ENCODE measurements at regions not wholly inside any gene's neighbourhood (a gene's known extent, or its start where the extent isn't known, plus 50 kb on each side); places are given as distances from the start of the nearest gene placed in this dataset.

DNA sequence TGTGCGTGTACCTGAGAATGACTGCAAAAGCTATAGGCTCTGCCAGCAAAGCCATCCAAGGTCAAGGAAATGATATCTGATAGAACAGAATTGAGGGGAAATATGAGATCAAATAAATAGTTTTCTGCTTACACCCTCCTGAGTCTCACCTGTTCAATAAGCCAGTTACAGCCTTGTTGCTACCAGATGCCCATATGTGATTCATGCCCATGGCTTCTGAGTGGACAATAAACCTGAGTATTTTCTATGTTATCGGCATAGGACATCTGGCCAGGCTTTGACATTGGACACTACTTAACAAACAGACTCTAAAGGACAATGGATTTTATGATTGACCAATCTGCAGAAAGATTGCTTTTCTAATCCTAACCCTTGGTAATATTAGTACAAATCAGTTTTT lies 297.9 kb downstream of the LRATD1 start (continued):
- TF ChIP-seq, protein P1, sequence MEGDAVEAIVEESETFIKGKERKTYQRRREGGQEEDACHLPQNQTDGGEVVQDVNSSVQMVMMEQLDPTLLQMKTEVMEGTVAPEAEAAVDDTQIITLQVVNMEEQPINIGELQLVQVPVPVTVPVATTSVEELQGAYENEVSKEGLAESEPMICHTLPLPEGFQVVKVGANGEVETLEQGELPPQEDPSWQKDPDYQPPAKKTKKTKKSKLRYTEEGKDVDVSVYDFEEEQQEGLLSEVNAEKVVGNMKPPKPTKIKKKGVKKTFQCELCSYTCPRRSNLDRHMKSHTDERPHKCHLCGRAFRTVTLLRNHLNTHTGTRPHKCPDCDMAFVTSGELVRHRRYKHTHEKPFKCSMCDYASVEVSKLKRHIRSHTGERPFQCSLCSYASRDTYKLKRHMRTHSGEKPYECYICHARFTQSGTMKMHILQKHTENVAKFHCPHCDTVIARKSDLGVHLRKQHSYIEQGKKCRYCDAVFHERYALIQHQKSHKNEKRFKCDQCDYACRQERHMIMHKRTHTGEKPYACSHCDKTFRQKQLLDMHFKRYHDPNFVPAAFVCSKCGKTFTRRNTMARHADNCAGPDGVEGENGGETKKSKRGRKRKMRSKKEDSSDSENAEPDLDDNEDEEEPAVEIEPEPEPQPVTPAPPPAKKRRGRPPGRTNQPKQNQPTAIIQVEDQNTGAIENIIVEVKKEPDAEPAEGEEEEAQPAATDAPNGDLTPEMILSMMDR (conservative IDR thresholded peaks at IDR 0.05; ENCODE audit: low read depth in 2 of 2), result no peak
- no peak for TF ChIP-seq POLR2AphosphoS5 (IDR thresholded peaks at IDR 0.05; ENCODE audit: low read depth)

DNA sequence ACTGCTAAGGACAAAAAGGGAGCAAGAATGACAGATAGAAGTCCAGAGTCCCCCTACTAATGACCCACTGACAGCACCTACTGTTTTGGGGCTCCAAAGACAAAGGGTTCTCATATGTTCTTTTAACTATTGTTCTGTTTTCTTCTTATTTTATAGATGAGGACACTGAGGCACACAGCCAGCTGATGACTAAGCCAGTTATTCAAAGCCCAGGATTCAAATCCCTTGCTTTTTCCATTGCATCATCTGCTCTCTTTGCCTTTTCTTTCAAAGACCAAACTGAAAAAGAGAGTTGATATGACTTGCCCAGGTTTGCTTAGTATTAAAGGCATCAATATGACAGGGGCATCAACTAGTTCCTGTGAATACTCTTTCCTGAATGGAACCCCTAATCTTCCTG lies 299.8 kb downstream of the LRATD1 start:
- TF ChIP-seq EZH2phosphoT487 (IDR thresholded peaks at IDR 0.05; ENCODE audit: unreplicated experiment) (no peak), STAT1 (IDR thresholded peaks at IDR 0.05; ENCODE audit: unreplicated experiment) (no peak), JUNB (IDR thresholded peaks at IDR 0.05; ENCODE audit: unreplicated experiment) (no peak), EZH2 (IDR thresholded peaks at IDR 0.05; ENCODE audit: low read depth, unreplicated experiment) (no peak), POLR2AphosphoS5 (IDR thresholded peaks at IDR 0.05; ENCODE audit: low read depth) (no peak)
- TF ChIP-seq, protein P1 (conservative IDR thresholded peaks at IDR 0.05; ENCODE audit: low read depth in 2 of 2), result no peak
- TF ChIP-seq, protein P2, sequence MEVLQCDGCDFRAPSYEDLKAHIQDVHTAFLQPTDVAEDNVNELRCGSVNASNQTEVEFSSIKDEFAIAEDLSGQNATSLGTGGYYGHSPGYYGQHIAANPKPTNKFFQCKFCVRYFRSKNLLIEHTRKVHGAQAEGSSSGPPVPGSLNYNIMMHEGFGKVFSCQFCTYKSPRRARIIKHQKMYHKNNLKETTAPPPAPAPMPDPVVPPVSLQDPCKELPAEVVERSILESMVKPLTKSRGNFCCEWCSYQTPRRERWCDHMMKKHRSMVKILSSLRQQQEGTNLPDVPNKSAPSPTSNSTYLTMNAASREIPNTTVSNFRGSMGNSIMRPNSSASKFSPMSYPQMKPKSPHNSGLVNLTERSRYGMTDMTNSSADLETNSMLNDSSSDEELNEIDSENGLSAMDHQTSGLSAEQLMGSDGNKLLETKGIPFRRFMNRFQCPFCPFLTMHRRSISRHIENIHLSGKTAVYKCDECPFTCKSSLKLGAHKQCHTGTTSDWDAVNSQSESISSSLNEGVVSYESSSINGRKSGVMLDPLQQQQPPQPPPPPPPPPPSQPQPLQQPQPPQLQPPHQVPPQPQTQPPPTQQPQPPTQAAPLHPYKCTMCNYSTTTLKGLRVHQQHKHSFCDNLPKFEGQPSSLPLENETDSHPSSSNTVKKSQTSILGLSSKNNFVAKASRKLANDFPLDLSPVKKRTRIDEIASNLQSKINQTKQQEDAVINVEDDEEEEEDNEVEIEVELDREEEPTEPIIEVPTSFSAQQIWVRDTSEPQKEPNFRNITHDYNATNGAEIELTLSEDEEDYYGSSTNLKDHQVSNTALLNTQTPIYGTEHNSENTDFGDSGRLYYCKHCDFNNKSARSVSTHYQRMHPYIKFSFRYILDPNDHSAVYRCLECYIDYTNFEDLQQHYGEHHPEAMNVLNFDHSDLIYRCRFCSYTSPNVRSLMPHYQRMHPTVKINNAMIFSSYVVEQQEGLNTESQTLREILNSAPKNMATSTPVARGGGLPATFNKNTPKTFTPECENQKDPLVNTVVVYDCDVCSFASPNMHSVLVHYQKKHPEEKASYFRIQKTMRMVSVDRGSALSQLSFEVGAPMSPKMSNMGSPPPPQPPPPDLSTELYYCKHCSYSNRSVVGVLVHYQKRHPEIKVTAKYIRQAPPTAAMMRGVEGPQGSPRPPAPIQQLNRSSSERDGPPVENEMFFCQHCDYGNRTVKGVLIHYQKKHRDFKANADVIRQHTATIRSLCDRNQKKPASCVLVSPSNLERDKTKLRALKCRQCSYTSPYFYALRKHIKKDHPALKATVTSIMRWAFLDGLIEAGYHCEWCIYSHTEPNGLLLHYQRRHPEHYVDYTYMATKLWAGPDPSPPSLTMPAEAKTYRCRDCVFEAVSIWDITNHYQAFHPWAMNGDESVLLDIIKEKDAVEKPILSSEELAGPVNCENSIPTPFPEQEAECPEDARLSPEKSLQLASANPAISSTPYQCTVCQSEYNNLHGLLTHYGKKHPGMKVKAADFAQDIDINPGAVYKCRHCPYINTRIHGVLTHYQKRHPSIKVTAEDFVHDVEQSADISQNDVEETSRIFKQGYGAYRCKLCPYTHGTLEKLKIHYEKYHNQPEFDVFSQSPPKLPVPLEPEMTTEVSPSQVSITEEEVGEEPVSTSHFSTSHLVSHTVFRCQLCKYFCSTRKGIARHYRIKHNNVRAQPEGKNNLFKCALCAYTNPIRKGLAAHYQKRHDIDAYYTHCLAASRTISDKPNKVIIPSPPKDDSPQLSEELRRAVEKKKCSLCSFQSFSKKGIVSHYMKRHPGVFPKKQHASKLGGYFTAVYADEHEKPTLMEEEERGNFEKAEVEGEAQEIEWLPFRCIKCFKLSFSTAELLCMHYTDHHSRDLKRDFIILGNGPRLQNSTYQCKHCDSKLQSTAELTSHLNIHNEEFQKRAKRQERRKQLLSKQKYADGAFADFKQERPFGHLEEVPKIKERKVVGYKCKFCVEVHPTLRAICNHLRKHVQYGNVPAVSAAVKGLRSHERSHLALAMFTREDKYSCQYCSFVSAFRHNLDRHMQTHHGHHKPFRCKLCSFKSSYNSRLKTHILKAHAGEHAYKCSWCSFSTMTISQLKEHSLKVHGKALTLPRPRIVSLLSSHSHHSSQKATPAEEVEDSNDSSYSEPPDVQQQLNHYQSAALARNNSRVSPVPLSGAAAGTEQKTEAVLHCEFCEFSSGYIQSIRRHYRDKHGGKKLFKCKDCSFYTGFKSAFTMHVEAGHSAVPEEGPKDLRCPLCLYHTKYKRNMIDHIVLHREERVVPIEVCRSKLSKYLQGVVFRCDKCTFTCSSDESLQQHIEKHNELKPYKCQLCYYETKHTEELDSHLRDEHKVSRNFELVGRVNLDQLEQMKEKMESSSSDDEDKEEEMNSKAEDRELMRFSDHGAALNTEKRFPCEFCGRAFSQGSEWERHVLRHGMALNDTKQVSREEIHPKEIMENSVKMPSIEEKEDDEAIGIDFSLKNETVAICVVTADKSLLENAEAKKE (CRISPR knock-in tag; IDR thresholded peaks at IDR 0.05), result no peak
- TF ChIP-seq, protein P3, sequence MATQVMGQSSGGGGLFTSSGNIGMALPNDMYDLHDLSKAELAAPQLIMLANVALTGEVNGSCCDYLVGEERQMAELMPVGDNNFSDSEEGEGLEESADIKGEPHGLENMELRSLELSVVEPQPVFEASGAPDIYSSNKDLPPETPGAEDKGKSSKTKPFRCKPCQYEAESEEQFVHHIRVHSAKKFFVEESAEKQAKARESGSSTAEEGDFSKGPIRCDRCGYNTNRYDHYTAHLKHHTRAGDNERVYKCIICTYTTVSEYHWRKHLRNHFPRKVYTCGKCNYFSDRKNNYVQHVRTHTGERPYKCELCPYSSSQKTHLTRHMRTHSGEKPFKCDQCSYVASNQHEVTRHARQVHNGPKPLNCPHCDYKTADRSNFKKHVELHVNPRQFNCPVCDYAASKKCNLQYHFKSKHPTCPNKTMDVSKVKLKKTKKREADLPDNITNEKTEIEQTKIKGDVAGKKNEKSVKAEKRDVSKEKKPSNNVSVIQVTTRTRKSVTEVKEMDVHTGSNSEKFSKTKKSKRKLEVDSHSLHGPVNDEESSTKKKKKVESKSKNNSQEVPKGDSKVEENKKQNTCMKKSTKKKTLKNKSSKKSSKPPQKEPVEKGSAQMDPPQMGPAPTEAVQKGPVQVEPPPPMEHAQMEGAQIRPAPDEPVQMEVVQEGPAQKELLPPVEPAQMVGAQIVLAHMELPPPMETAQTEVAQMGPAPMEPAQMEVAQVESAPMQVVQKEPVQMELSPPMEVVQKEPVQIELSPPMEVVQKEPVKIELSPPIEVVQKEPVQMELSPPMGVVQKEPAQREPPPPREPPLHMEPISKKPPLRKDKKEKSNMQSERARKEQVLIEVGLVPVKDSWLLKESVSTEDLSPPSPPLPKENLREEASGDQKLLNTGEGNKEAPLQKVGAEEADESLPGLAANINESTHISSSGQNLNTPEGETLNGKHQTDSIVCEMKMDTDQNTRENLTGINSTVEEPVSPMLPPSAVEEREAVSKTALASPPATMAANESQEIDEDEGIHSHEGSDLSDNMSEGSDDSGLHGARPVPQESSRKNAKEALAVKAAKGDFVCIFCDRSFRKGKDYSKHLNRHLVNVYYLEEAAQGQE (IDR thresholded peaks at IDR 0.05; ENCODE audit: unreplicated experiment), result no peak
- H3K4me2 ChIP-seq, result no peak overlapping the region
- Mint-ChIP-seq H3K9me3 (peaks cover 7% of the 10 kb centered on the region), H3K27me3 (ENCODE audit: insufficient read depth, low read depth, poor library complexity) (peaks cover 2% of the 10 kb centered on the region), H3K36me3 (ENCODE audit: low read depth) (peaks cover 3% of the 10 kb centered on the region; the same call in 1 of the 3 replicates), H3K27ac (no peak overlapping the region), H3K4me3 (no peak overlapping the region), H3K4me1 (peaks cover 2% of the 10 kb centered on the region; the same call in 1 of the 3 replicates)
- no peak overlapping the region for H2AFZ ChIP-seq
- no peaks in the 10 kb centered on the region for H3K79me2 ChIP-seq (replicated peaks; ENCODE audit: insufficient read depth)
- ATAC-seq (no peak), DNase-seq (ENCODE audit: low spot score) (no peak)
- no peaks in the 10 kb centered on the region for H4K20me1 ChIP-seq (replicated peaks; ENCODE audit: insufficient read depth)
- peaks cover 9% of the 10 kb centered on the region; the same call in 1 of the 2 replicates for H3K9me2 ChIP-seq (ENCODE audit: insufficient read depth)
- H3F3A ChIP-seq (replicated peaks; ENCODE audit: low read depth), result no peaks in the 10 kb centered on the region
- H3K4me1 ChIP-seq (ENCODE audit: insufficient read depth), result no peaks in the 10 kb centered on the region
- H3K4me3 ChIP-seq, result no peak overlapping the region
- H3K27me3 ChIP-seq (ENCODE audit: insufficient read depth), result no peaks in the 10 kb centered on the region
- H3K36me3 ChIP-seq (ENCODE audit: insufficient read depth), result no peaks in the 10 kb centered on the region; the same call in 1 of the 2 replicates
- no peak overlapping the region for H3K27ac ChIP-seq (ENCODE audit: low read depth)

Measured in GM23338 (cell line).